ENCODE measurements at regions not wholly inside any gene's neighbourhood (a gene's known extent, or its start where the extent isn't known, plus 50 kb on each side); places are given as distances from the start of the nearest gene placed in this dataset.

- H3F3A ChIP-seq (ENCODE audit: control insufficient read depth, insufficient read depth) = no peaks in the 10 kb centered on the region
- H4K20me1 ChIP-seq (ENCODE audit: control insufficient read depth, insufficient read depth, low read depth, low read length) = no peaks in the 10 kb centered on the region
- no peaks in the 10 kb centered on the region for H3K27me3 ChIP-seq (ENCODE audit: control insufficient read depth, low read length)
- no peaks in the 10 kb centered on the region for H3K4me1 ChIP-seq (ENCODE audit: control insufficient read depth, low read length)
- H3K27ac ChIP-seq (ENCODE audit: low read depth, low read length) = no peak overlapping the region
- no peaks in the 10 kb centered on the region for H3K9me3 ChIP-seq (ENCODE audit: control insufficient read depth, insufficient read depth, low read length)
- H3K79me2 ChIP-seq (ENCODE audit: control insufficient read depth, low read length) = no peaks in the 10 kb centered on the region
- H3K4me2 ChIP-seq (ENCODE audit: low read length) = no peak overlapping the region
- no peaks in the 10 kb centered on the region for H3K9me2 ChIP-seq (replicated peaks; ENCODE audit: control insufficient read depth, low read length)
- no peak for TF ChIP-seq EZH2phosphoT487 (IDR thresholded peaks at IDR 0.05; ENCODE audit: borderline replicate concordance, low read length)
- H3K36me3 ChIP-seq (ENCODE audit: control insufficient read depth, low read length) = no peaks in the 10 kb centered on the region
- H3K4me3 ChIP-seq (ENCODE audit: low read length) = no peak overlapping the region
These were observed 368.4 kb downstream of the TLE1 start for GRCh38 chr9:81320909-81321482.

- Histone ChIP-seq H3K9me3 (ENCODE audit: control insufficient read depth, insufficient read depth, low read length) (no peaks in the 10 kb centered on the region), H3K27me3 (ENCODE audit: control insufficient read depth, low read length) (no peaks in the 10 kb centered on the region), H3K79me2 (ENCODE audit: control insufficient read depth, low read length) (no peaks in the 10 kb centered on the region), H3K4me2 (ENCODE audit: low read length) (no peak overlapping the region), H3K4me1 (ENCODE audit: control insufficient read depth, low read length) (no peaks in the 10 kb centered on the region), H4K20me1 (ENCODE audit: control insufficient read depth, insufficient read depth, low read depth, low read length) (no peaks in the 10 kb centered on the region), H3K27ac (ENCODE audit: low read depth, low read length) (no peak overlapping the region), H3F3A (ENCODE audit: control insufficient read depth, insufficient read depth) (no peaks in the 10 kb centered on the region), H3K36me3 (ENCODE audit: control insufficient read depth, low read length) (no peaks in the 10 kb centered on the region), H3K4me3 (ENCODE audit: low read length) (no peak overlapping the region), H3K9me2 (replicated peaks; ENCODE audit: control insufficient read depth, low read length) (no peaks in the 10 kb centered on the region)
- TF ChIP-seq EZH2phosphoT487 (IDR thresholded peaks at IDR 0.05; ENCODE audit: borderline replicate concordance, low read length) (no peak), CTCF (IDR thresholded peaks at IDR 0.05; ENCODE audit: low read depth, low read length, poor library complexity, severe bottlenecking) (no peak)
These were observed 370.8 kb downstream of the TLE1 start for GRCh38 chr9:81318571-81318970.

GRCh38 chr9:81317939-81318338 is 371.4 kb downstream of the TLE1 start:
- Histone ChIP-seq H3K4me1 (ENCODE audit: control insufficient read depth, low read length) (no peaks in the 10 kb centered on the region), H4K20me1 (ENCODE audit: control insufficient read depth, insufficient read depth, low read depth, low read length) (no peaks in the 10 kb centered on the region), H3F3A (ENCODE audit: control insufficient read depth, insufficient read depth) (no peaks in the 10 kb centered on the region), H3K9me2 (replicated peaks; ENCODE audit: control insufficient read depth, low read length) (no peaks in the 10 kb centered on the region), H3K9me3 (ENCODE audit: control insufficient read depth, insufficient read depth, low read length) (no peaks in the 10 kb centered on the region), H3K36me3 (ENCODE audit: control insufficient read depth, low read length) (no peaks in the 10 kb centered on the region), H3K27ac (ENCODE audit: low read depth, low read length) (no peak overlapping the region), H3K4me3 (ENCODE audit: low read length) (no peak overlapping the region), H3K27me3 (ENCODE audit: control insufficient read depth, low read length) (no peaks in the 10 kb centered on the region), H3K79me2 (ENCODE audit: control insufficient read depth, low read length) (no peaks in the 10 kb centered on the region), H3K4me2 (ENCODE audit: low read length) (no peak overlapping the region)
- TF ChIP-seq EZH2phosphoT487 (IDR thresholded peaks at IDR 0.05; ENCODE audit: borderline replicate concordance, low read length) = no peak

- H3K4me3 ChIP-seq (ENCODE audit: low read length) = no peak overlapping the region
- no peaks in the 10 kb centered on the region for H3K9me3 ChIP-seq (ENCODE audit: control insufficient read depth, insufficient read depth, low read length)
- no peaks in the 10 kb centered on the region for H3K27me3 ChIP-seq (ENCODE audit: control insufficient read depth, low read length)
- no peaks in the 10 kb centered on the region for H3K36me3 ChIP-seq (ENCODE audit: control insufficient read depth, low read length)
- TF ChIP-seq CTCF (IDR thresholded peaks at IDR 0.05; ENCODE audit: low read depth, low read length, poor library complexity, severe bottlenecking) = no peak
- H3K4me1 ChIP-seq (ENCODE audit: control insufficient read depth, low read length) = no peaks in the 10 kb centered on the region
- H3K4me2 ChIP-seq (ENCODE audit: low read length) = no peak overlapping the region
- H3K79me2 ChIP-seq (ENCODE audit: control insufficient read depth, low read length) = no peaks in the 10 kb centered on the region
- H4K20me1 ChIP-seq (ENCODE audit: control insufficient read depth, insufficient read depth, low read depth, low read length) = no peaks in the 10 kb centered on the region
- H3K9me2 ChIP-seq (replicated peaks; ENCODE audit: control insufficient read depth, low read length) = no peaks in the 10 kb centered on the region
- no peak overlapping the region for H3K27ac ChIP-seq (ENCODE audit: low read depth, low read length)
- H3F3A ChIP-seq (ENCODE audit: control insufficient read depth, insufficient read depth) = no peaks in the 10 kb centered on the region
These were observed 372.1 kb downstream of the TLE1 start for GRCh38 chr9:81317223-81317622.
